ENCODE measurements at regions not wholly inside any gene's neighbourhood (a gene's known extent, or its start where the extent isn't known, plus 50 kb on each side); places are given as distances from the start of the nearest gene placed in this dataset.

GRCh38 chr6:105609375-105609991, 206.6 kb upstream of the PREP start:
- Histone ChIP-seq H3K27me3 (ENCODE audit: insufficient read depth, low read length) (no peaks in the 10 kb centered on the region), H3K36me3 (ENCODE audit: insufficient read depth, low read length) (no peaks in the 10 kb centered on the region), H3K4me1 (ENCODE audit: insufficient read depth, low read length) (peaks cover 6% of the 10 kb centered on the region), H3K4me3 (ENCODE audit: low read length) (no peak overlapping the region), H3K9me3 (ENCODE audit: low read length) (no peaks in the 10 kb centered on the region), H2AFZ (ENCODE audit: low read depth, low read length) (no peak overlapping the region)

- Histone ChIP-seq H3K4me1 (ENCODE audit: insufficient read depth, low read length) (peaks cover 6% of the 10 kb centered on the region), H2AFZ (ENCODE audit: low read depth, low read length) (no peak overlapping the region), H3K4me3 (ENCODE audit: low read length) (no peak overlapping the region), H3K36me3 (ENCODE audit: insufficient read depth, low read length) (no peaks in the 10 kb centered on the region), H3K27me3 (ENCODE audit: insufficient read depth, low read length) (no peaks in the 10 kb centered on the region), H3K9me3 (ENCODE audit: low read length) (no peaks in the 10 kb centered on the region)
Observed at GRCh38 chr6:105608711-105609374, 206.0 kb upstream of the PREP start.

GRCh38 chr6:105607636-105608621, 205.0 kb upstream of the PREP start:
- Histone ChIP-seq H3K4me1 (ENCODE audit: insufficient read depth, low read length) (peaks cover 6% of the 10 kb centered on the region), H2AFZ (ENCODE audit: low read depth, low read length) (no peak overlapping the region), H3K27me3 (ENCODE audit: insufficient read depth, low read length) (no peaks in the 10 kb centered on the region), H3K36me3 (ENCODE audit: insufficient read depth, low read length) (no peaks in the 10 kb centered on the region), H3K4me3 (ENCODE audit: low read length) (no peak overlapping the region), H3K9me3 (ENCODE audit: low read length) (no peaks in the 10 kb centered on the region)

- Histone ChIP-seq H3K27me3 (ENCODE audit: insufficient read depth, low read length) (no peaks in the 10 kb centered on the region), H3K4me1 (ENCODE audit: insufficient read depth, low read length) (peaks cover 6% of the 10 kb centered on the region), H3K4me3 (ENCODE audit: low read length) (no peak overlapping the region), H2AFZ (ENCODE audit: low read depth, low read length) (no peak overlapping the region), H3K36me3 (ENCODE audit: insufficient read depth, low read length) (no peaks in the 10 kb centered on the region), H3K9me3 (ENCODE audit: low read length) (no peaks in the 10 kb centered on the region)
Observed at GRCh38 chr6:105606831-105607463, 204.1 kb upstream of the PREP start.

- Histone ChIP-seq H3K4me1 (ENCODE audit: insufficient read depth, low read length) (peaks cover 6% of the 10 kb centered on the region), H3K4me3 (ENCODE audit: low read length) (no peak overlapping the region), H3K27me3 (ENCODE audit: insufficient read depth, low read length) (no peaks in the 10 kb centered on the region), H2AFZ (ENCODE audit: low read depth, low read length) (no peak overlapping the region), H3K9me3 (ENCODE audit: low read length) (no peaks in the 10 kb centered on the region), H3K36me3 (ENCODE audit: insufficient read depth, low read length) (no peaks in the 10 kb centered on the region)
Observed at GRCh38 chr6:105604587-105604884, 201.7 kb upstream of the PREP start.

- H3K4me3 ChIP-seq (ENCODE audit: low read length) = no peak overlapping the region
- H3K27me3 ChIP-seq (ENCODE audit: insufficient read depth, low read length) = no peaks in the 10 kb centered on the region
- H3K36me3 ChIP-seq (ENCODE audit: insufficient read depth, low read length) = no peaks in the 10 kb centered on the region
- no peak overlapping the region for H2AFZ ChIP-seq (ENCODE audit: low read depth, low read length)
- H3K4me1 ChIP-seq (ENCODE audit: insufficient read depth, low read length) = peaks cover 6% of the 10 kb centered on the region
- H3K9me3 ChIP-seq (ENCODE audit: low read length) = no peaks in the 10 kb centered on the region
Observed at GRCh38 chr6:105603788-105604586, 201.1 kb upstream of the PREP start.

GRCh38 chr6:105601541-105602236, 198.8 kb upstream of the PREP start:
- H2AFZ ChIP-seq (ENCODE audit: low read depth, low read length) = no peak overlapping the region
- no peak overlapping the region for H3K4me3 ChIP-seq (ENCODE audit: low read length)
- no peaks in the 10 kb centered on the region for H3K4me1 ChIP-seq (ENCODE audit: insufficient read depth, low read length)
- no peaks in the 10 kb centered on the region for H3K27me3 ChIP-seq (ENCODE audit: insufficient read depth, low read length)
- H3K36me3 ChIP-seq (ENCODE audit: insufficient read depth, low read length) = no peaks in the 10 kb centered on the region
- H3K9me3 ChIP-seq (ENCODE audit: low read length) = no peaks in the 10 kb centered on the region

- no peaks in the 10 kb centered on the region for H3K36me3 ChIP-seq (ENCODE audit: insufficient read depth, low read length)
Observed at GRCh38 chr6:105600336-105601260, 197.7 kb upstream of the PREP start.

GRCh38 chr6:105598264-105598663, 195.4 kb upstream of the PREP start:
- Histone ChIP-seq H3K4me1 (ENCODE audit: insufficient read depth, low read length) (peaks cover 6% of the 10 kb centered on the region), H3K27me3 (ENCODE audit: insufficient read depth, low read length) (no peaks in the 10 kb centered on the region), H3K9me3 (ENCODE audit: low read length) (no peaks in the 10 kb centered on the region), H2AFZ (ENCODE audit: low read depth, low read length) (no peak overlapping the region), H3K36me3 (ENCODE audit: insufficient read depth, low read length) (no peaks in the 10 kb centered on the region), H3K4me3 (ENCODE audit: low read length) (no peak overlapping the region)

More at GRCh38 chr6:105600336-105601260, 197.7 kb upstream of the PREP start:
- Histone ChIP-seq H3K9me3 (ENCODE audit: low read length) (no peaks in the 10 kb centered on the region), H3K4me1 (ENCODE audit: insufficient read depth, low read length) (no peaks in the 10 kb centered on the region), H3K4me3 (ENCODE audit: low read length) (no peak overlapping the region), H3K27me3 (ENCODE audit: insufficient read depth, low read length) (no peaks in the 10 kb centered on the region), H2AFZ (ENCODE audit: low read depth, low read length) (no peak overlapping the region)

GRCh38 chr6:105596284-105596755, 193.4 kb upstream of the PREP start:
- H3K36me3 ChIP-seq (ENCODE audit: insufficient read depth, low read length) = no peaks in the 10 kb centered on the region

GRCh38 chr6:105595829-105596228, 192.9 kb upstream of the PREP start:
- Histone ChIP-seq H3K4me3 (ENCODE audit: low read length) (no peak overlapping the region), H3K27me3 (ENCODE audit: insufficient read depth, low read length) (no peaks in the 10 kb centered on the region), H3K36me3 (ENCODE audit: insufficient read depth, low read length) (no peaks in the 10 kb centered on the region), H2AFZ (ENCODE audit: low read depth, low read length) (no peak overlapping the region), H3K4me1 (ENCODE audit: insufficient read depth, low read length) (peaks cover 11% of the 10 kb centered on the region), H3K9me3 (ENCODE audit: low read length) (no peaks in the 10 kb centered on the region)

More at GRCh38 chr6:105596284-105596755, 193.4 kb upstream of the PREP start:
- Histone ChIP-seq H3K9me3 (ENCODE audit: low read length) (no peaks in the 10 kb centered on the region), H3K4me1 (ENCODE audit: insufficient read depth, low read length) (peaks cover 11% of the 10 kb centered on the region), H2AFZ (ENCODE audit: low read depth, low read length) (no peak overlapping the region), H3K4me3 (ENCODE audit: low read length) (no peak overlapping the region), H3K27me3 (ENCODE audit: insufficient read depth, low read length) (no peaks in the 10 kb centered on the region)

Measured in neuron (in vitro differentiated cells).